ENCODE measurements at regions not wholly inside any gene's neighbourhood (a gene's known extent, or its start where the extent isn't known, plus 50 kb on each side); places are given as distances from the start of the nearest gene placed in this dataset.

- TF ChIP-seq FOXK2 (IDR thresholded peaks at IDR 0.05) = no peak
- TF ChIP-seq CREM (IDR thresholded peaks at IDR 0.05; ENCODE audit: low read depth) = no peak
- TF ChIP-seq, protein P1, sequence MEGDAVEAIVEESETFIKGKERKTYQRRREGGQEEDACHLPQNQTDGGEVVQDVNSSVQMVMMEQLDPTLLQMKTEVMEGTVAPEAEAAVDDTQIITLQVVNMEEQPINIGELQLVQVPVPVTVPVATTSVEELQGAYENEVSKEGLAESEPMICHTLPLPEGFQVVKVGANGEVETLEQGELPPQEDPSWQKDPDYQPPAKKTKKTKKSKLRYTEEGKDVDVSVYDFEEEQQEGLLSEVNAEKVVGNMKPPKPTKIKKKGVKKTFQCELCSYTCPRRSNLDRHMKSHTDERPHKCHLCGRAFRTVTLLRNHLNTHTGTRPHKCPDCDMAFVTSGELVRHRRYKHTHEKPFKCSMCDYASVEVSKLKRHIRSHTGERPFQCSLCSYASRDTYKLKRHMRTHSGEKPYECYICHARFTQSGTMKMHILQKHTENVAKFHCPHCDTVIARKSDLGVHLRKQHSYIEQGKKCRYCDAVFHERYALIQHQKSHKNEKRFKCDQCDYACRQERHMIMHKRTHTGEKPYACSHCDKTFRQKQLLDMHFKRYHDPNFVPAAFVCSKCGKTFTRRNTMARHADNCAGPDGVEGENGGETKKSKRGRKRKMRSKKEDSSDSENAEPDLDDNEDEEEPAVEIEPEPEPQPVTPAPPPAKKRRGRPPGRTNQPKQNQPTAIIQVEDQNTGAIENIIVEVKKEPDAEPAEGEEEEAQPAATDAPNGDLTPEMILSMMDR (IDR thresholded peaks at IDR 0.05 in 2 of 3, conservative IDR thresholded peaks at IDR 0.05 in 1 of 3; ENCODE audit: control insufficient read depth in 2 of 3, extremely low read depth in 1 of 3, insufficient read depth in 1 of 3, low read depth in 3 of 3, low read length in 3 of 3) = no peak
- TF ChIP-seq FOXM1 (IDR thresholded peaks at IDR 0.05; ENCODE audit: low read depth, low read length) = no peak
- no peak for TF ChIP-seq BHLHE40 (IDR thresholded peaks at IDR 0.05; ENCODE audit: borderline replicate concordance in 1 of 2, low read depth in 2 of 2, low read length in 1 of 2)
Observed at GRCh38 chr13:60881507-60881906, 484.5 kb downstream of the TDRD3 start.

Data from GM12878 (cell line).